ENCODE measurements at regions not wholly inside any gene's neighbourhood (a gene's known extent, or its start where the extent isn't known, plus 50 kb on each side); places are given as distances from the start of the nearest gene placed in this dataset.

DNA sequence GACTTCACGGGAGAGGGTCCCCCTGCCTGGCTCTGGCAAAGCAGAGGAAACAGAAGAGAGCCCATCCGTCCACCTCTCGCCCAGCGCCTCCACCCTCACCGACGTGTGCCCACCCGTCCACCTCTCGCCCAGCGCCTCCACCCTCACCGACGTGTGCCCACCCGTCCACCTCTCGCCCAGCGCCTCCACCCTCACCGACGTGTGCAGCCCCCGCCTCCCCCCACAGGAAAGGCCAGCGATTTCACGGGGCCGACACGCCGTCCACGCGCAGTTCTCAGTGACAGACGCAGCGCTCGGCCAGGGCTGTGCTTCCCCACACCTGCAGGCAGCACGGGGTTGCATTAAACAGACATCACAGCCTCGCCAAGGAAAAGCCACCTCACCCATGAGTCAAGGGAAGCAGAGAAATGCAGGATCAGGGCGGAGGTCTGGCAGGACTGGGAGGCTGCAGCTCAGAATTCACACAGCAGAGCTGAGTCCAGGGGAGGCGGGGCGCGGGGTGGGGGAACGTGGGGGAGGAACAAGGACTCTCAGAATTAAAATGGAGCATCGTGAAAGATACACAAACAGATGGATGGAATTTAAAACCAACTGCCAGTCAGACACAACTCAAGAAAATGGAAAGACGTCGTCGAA, 377.7 kb downstream of the BRD1 start:
- no peak for DNase-seq

DNA sequence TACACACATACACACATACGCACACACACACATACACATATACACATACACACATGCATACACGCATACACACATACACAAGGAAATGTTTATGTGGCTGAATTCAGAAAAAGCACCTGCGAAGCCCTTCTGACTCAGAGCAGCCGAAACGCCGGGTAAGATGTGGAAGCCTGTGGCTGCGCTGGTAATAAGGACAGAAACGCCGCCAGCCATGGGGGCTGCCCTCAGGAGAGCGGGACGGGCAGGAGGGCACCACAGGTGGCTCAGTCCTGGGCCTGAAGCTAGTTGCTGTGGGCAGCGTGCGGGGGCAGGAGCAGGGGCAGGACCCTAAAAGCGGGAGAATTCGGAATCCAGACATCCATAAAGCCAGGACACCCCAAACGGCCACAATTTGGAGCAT, 378.3 kb downstream of the BRD1 start:
- no peak for DNase-seq

DNA sequence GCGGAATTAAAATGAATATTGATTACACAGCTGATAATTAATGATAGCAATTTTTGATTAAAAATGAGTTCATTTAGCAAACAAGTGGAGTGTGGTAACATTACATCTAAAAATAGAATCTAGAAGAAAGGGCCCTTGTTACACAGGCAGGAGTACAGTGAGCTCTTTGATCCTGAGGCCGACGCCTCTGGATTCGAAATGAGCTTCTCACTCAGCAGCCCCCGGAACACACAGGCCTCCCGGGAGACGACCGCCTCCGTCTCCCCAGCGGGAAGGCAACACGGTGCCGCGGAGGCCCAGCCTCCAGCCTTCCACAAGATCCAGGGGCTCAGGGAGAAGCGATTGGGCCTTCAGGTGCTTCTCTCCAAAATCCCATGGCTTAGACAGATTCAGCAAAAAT, 379.1 kb downstream of the BRD1 start:
- DNase-seq, result no peak

DNA sequence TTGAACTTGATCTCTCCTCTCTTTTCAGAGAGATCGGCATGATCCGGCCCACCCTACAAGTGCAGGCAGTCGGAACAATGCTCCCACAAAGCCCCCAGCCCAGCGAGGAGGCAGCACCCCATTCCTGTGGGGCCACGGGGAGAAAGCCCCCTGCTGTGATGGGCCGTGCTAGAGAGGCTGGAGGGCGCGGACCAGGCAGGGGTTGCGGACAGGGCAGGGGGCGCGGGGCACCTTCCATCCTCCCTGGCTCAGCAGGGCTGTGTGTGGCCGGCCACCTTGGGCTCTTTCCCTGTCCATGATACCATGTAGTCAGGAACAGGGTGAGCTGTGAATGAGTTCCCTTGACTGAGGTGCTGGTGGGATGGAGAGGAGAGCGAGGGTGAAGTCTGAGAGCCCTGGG, 379.8 kb downstream of the BRD1 start:
- no peak for DNase-seq

DNA sequence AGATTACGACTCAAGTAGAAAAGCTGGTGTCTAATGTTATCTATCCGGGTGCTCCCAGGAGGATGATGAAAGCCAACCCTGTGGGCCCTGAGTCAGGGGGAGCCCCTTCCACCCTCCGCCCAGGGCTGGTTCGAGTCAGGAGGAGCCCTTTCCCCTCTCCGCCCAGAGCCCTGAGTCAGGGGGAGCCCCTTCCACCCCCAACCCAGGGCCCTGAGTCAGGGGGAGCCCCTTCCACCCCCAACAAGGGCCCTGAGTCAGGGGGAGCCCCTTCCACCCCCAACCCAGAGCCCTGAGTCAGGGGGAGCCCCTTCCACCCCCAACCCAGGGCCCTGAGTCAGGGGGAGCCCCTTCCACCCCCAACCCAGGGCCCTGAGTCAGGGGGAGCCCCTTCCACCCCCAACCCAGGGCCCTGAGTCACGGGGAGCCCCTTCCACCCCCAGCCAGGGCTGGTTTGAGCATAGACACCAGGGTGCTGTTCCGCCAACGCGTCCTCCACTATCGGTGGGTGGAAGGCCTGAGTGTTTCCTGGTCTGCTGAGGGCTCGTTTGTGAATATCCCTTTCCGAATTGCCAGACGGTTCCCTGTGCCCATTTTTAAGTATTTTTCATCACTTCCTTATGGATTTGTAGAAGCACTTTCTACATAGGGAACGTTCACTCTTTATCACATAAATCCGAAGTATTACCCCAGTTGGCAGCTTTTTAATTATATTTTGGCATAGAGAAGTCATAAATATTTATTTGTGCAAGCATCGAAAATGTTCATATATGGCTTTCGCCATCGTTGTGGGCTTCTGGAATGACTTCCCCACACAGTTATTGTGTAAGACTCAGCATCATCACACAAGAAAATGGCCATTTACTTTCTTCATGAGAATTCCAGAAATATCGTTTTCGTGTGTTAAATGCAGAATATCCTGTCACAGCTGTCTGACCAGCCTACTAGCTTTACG, 380.6 kb downstream of the BRD1 start:
- DNase-seq, result no peak

DNA sequence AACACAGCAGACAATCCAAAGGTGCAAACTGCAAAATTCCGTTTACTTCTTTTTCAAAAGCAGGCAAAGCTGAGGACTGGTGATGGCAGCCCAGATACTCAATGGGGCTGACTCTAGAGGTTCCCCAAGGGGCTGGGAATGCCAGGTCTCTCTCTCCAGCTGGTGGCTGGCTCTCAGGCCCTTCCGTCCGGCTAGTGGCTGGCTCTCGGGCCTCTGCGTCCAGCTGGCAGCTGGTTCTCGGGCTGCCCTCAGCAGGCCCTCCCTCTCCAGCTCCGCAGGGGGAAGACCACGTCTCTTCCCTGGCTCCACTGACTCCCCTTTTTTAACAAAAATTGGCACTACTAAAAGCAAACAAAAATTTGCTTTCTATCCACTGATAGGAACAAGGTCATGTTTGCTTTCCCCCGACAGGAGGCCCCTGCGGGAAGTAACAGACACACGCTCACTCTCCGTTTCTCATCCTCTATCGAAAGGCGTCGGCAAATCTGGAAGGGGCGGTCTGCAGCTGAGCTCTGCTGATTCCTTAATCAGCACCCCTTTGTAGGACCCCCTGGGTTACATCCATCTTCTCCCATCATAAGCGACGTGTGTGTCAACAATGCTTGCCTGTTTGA, 381.4 kb downstream of the BRD1 start:
- no peak for DNase-seq

DNA sequence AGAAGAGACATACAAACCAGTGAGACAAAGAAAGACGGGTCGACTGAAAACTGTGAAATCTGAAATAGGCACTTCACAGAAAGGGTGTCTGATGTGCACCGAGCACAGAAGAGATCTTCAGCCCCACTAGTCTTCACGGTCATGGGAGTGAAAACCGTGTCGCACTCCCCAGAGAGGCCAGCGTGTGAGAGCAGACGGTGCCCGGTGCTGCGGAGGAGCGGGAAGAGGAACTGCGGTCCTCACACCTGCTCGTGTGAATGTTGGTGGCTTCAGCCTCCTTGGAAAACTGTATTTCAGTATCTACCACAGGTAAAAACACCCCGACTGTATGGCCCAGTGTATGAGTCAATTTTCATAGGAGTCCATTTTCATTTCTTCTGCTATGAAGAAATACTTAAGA, 382.9 kb downstream of the BRD1 start:
- no peak for DNase-seq

DNA sequence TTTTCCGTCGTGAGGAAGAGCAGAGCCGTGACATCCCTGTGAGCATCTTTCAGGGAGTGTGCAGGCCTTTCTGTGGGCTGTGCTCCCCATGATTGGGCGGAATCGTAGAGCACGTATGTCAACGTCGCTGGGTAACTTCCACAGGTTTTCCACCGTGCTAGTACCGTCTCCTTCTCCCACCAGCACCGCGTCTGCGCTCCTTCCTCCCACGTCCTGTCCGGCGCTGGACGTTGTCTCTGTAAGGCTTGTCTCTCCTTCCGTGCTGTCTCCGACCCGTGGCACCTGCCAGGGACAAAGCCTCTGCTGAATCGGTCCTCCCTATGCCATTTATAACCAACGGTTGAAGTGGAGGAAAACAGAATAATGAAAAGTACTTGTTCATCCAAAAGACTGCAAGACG, 386.7 kb downstream of the BRD1 start:
- no peak for DNase-seq

DNA sequence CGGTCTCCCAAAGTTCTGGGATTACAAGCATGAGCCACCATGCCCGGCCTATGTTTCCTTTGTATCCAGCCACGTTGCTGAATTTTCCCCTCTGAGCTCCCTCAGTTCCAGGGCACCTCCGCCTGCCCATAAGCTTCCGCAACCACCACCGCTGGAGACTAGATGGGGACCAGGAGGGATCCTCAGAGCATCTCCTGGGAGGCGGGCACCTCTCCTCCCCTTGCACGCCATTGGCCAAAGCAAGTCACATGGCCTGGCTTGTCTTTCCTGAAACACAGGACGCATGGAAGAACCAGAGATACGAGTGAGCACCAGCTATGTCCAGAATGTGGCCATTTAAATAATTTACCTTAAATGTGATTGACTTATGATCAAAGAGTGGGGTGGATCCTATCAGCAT, 388.3 kb downstream of the BRD1 start:
- DNase-seq, result no peak

DNA sequence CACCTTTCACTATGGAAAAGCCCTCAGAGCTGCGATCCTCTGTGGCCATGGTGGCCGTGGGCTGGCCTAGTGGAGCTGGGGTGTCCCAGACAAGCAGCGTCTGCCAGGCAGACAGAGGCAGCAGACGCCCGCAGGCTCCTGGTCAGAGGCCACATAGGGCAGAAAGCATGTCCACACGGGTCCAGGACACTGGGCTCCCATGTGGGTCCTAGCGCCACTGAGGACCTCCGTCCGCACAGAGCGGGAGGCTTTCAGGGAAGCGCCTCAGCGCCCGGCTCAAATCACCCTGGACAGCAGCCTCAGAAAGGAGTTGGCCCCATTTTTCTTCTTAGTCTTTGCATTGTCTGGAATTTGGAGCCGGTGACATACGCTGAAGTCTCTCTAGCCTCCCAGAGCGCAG, 389.7 kb downstream of the BRD1 start:
- DNase-seq, result no peak

DNA sequence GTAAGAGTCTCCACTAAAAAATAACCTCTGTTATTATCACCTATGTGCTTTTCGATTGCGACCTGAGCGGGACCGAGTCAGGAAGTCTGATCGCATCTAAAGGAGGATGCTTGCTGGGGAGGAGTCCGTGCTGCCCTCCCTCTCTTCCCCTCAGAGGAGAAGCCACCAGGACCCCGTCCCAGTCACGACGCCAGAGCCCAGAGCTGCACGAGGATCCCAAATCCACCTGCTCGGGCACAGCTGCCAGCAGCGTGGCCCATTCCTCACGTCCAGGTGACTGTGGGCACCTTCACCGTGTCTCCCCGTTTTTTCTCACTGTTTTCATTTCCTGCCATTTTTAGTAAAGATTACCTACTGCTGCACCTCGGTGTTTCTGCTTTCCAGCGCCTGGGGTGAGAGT, 390.3 kb downstream of the BRD1 start:
- DNase-seq, result no peak

DNA sequence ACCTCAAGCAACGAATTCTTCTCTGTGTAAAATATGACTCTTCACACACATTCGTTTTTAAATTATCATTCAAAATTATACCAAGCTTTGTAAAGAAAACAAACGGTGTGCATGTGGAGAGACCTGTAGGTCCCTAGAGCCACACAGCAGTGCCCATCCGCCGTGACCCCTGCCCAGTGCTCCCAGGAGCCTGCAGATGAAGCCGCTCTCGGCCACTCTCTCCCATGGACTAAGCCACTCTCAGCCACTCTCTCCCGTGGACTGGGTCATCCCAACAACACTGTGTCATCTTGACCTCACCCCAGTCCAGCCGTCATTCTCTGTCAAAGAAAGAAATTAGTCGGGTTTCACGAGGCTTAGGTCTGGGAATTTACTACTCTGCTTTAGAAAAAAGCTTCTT, 391.6 kb downstream of the BRD1 start:
- no peak for DNase-seq

DNA sequence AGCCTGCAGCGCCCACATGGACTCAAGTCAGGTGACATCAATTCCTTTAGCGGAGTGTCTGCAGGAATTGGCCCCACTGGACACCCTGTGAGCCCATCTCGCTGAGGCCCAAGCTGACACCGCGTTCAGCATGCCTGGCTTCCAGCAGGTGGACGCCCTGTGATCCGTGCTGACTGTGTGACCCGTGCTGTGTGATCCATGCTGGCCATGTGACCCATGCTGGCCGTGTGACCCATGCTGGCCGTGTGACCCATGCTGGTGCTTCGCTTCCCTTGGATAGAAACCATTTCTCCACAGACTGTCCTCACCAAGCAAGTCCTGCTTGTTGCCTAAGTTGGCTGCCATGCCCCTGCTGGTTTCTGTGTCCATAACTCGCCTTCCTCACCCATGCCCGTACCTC, 392.1 kb downstream of the BRD1 start:
- no peak for DNase-seq

DNA sequence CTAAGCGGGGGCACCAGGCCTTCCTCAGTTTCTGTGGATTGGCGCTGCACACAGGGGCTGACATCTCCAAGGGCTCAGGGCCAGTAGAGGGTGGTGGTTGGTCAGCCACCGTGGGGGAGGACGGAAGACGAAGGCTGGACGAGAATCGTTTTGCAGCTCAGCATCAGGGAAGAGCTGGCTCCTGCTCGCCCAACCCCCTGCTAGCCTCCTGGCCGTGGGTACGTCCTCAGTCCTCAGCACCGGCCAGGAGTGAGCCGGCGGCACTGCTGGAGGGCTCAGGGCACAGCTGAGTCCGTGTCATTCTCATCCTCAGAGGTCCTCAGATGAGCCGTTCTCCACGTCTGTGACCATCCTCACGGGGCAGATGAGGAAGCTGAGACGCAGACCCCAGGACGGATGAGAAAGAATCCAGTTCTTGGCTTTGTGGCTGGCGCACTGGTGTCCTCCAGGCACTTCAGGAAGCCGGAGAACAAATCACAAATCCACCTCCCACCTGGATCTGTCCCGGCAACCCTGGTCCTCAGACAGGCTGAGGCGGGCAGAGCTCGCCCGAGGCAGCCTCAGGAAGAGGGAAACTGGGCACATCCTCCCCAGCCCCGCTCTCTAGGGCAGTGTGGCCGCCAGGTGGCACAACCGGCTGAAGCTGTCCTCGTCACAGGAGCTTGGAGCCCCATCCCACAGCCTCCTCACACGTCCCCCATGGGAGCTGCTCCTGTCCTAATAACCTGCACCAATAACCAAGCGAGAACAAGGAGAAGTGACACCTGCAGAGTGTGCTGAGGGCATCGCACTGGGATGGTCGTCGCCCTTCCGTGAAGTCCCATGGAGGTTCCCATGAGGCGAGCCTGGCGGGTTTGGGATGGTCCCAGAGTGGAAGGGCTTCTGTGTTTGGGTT, 393.7 kb downstream of the BRD1 start:
- no peak for DNase-seq

DNA sequence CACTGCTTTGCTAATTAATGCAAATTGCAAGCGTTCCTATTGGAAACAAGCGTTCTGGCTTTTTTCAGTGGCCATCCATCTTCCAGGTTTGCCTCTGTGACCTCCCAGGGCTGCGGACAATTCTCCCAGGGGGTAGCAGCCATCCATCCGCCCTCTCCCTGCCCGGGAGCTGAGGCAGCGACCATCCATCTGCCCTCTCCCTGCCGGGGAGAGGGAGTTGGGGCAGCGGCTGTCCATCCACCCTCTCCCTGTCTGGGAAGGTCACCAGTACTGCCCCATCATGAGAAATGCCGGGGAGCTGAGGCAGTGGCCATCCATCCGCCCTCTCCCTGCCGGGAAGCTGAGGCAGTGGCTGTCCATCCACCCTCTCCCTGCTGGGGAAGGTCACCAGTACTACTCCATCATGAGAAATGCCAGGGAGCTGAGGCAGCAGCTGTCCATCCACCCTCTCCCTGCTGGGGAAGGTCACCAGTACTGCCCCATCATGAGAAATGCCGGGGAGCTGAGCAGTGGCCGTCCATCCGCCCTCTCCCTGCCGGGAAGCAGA, 394.7 kb downstream of the BRD1 start:
- no peak for DNase-seq

DNA sequence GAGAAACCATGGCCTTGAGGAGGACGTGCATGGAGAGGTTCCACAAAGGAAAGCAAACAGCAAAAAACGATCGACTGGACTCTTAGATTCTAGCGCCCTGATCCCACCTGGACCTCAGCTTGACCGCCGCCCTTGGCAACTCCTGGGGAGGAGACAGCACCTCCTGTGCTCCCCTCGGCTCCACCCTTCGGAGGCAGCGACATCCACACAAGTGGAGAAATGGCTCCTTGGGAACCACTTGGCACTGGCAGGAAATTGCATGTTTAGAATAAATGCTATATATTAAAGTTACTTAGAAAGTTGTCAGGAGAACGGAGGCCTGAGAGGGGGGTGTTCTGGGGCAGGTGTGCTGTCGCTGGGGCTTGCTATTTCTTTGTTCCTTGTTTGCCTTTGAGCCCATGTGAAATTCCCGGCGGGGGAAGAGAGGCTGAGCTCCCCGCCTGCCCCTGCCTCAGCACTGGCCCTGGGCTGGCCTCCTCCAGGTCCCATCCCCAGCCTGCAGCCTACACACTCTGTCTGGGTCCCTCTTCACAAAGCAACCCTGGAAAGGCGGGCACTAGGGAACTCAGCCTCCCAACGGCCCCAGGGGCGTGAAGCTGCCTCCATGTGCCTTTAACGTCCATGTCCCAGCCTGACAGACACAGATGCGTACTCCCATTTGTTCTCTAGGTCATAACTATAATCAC, 395.3 kb downstream of the BRD1 start:
- no peak for DNase-seq

DNA sequence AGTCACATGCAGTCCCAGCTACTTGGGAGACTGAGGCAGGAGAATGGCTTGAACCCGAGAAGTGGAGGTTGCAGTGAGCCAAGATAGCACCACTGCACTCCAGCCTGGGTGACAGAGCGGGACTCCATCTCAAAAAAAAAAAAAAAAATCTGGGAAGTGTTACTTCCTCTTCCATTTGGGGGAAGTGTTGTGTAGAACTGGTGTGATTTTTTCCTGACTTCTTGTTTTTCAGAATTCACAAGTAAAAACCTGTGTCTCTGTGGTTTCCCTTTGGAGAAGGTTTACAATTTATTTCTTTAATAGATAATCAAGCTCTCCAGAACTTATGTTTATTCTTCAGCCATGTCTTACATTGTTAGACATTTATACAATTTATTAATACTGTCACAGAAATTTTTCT, 396.1 kb downstream of the BRD1 start:
- no peak for DNase-seq

DNA sequence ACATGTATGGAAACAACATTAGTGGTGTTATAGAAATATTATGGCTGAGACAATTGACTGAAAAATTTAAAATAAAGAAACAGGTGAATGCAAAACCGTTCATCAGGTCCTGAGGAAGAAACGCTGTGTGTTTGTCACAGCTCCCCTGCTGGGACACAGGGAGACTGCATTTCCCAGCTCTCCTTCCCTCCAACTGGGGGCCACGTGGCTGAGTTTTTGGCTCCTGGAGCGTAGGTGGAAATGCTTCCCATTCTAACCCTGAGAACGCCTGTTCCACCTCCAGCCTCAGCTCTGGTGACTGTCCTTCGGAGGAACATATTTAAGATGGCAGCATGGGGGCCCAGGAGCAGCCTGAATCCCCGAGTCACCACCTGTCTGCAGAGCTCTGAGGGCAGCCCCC, 398.6 kb downstream of the BRD1 start:
- no peak for DNase-seq

DNA sequence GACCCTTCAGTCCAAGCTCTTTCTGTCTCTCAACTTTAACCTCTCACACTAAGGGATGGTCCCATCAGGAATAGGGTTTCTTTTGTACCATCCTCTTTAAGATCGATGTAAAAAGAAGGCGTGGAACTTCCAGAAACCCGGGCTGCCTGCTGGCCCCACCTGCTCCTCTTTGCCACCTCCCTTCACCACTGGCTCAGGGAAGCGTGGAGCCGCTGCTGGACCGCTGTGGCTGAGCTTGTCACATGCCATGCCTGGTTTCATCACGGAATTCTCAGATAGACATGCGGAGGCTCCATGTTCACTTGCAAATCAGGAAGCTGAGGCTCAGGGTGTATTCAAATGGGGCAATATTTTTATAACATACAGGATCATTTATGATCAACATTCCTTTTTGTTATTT, 399.7 kb downstream of the BRD1 start:
- DNase-seq, result no peak

DNA sequence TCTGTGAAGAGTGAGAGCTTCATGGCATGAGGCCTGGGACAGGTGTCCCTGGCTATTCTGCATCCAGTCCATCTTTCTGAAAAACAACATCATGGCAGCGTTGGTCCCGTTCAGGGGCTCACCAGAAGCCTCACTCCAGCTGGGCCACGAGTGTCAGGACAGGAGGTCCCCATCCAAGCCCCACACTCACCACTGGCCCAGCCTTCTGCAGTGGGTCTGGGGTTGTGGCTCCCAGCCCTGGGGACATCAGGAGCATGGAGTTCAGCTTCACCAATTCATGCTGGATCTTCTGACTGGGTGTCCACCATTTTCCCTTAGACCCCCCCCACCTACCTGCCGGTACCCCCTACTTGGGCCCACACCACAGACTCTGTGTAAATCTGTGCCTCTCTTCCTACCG, 400.3 kb downstream of the BRD1 start:
- no peak for DNase-seq

DNA sequence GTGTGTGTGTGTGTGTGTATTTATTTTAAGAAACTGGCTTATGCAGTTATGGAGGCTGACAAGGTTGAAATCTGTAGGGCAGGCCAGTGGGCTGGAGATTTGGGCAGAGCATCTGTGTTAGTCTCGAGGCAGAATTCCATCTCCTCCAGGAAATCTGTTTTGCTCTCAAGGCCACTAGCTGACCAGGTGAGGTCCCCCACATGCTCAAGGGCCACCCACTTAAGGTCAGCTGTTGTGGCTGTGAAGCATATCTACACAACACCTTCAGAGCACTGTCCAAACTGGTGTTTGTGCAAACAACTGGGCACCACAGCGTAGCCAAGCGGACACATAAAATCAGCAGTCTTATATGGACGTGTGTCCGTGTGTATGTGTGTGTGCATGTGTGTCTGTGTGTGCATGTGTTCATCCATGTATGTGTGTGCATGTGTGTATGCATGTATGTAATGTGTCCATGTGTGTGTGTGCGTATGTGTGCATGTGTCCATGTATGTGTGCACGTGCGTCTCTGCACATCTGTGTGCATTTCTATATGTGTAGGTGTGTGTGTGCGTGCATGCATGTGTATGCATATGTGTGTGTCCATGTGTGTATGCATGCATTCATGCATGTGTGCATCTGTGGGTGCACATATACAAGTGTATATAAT, 400.9 kb downstream of the BRD1 start:
- no peak for DNase-seq

DNA sequence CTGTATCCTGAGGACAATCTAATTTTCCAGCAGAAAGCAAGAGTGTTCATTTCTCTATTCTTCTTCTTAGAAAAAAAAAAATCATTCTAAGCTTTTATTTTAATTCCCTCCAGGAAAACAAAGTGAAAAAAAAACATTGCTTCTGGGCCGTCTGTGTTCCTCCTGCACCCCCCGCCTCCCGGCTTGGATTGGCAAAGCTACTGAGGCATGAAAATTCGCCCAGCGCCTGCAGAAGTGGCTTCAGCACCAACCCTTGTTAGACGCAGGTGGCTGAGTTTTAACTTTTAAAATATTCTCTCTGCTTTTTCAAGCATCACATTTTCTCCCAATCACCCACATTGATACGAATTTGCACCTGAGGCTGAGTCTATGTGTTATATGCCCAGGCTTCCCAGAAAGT, 401.6 kb downstream of the BRD1 start:
- no peak for DNase-seq

Data from activated effector memory CD4-positive, alpha-beta T cell treated with Interleukin-2 at 50 U/mL for 16 hours (primary cell).